T-helper 2 cell (primary cell): ENCODE measurements at regions not wholly inside any gene's neighbourhood (a gene's known extent, or its start where the extent isn't known, plus 50 kb on each side); places are given as distances from the start of the nearest gene placed in this dataset.

Experiments used
- DNase-seq, 5 experiments: peaks; one replicate each; pipeline versions ENCODE4 v3.0.0 to v3.0.0-alpha.2; 2012 to 2022

DNA sequence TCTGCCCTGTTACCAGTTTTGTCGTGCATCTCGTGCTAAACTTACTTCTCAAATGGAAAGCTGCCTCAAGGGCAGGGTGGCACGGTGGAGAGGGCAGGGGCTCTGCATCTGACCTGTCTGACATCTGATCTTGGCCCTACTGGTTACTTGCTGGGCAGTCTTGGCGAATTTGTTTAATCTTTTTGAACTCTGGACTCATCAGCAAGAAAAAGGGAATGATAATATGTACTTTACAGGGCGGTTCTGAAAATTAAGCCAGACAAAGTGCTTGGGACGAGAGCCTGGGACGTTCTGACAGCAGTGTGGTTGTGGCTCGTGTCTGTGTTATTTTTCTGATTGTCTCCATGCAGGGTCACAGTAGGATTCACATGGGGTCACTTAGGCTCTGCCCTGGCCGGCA, 659.3 kb downstream of the VRK1 start:
- DNase-seq: no peak

DNA sequence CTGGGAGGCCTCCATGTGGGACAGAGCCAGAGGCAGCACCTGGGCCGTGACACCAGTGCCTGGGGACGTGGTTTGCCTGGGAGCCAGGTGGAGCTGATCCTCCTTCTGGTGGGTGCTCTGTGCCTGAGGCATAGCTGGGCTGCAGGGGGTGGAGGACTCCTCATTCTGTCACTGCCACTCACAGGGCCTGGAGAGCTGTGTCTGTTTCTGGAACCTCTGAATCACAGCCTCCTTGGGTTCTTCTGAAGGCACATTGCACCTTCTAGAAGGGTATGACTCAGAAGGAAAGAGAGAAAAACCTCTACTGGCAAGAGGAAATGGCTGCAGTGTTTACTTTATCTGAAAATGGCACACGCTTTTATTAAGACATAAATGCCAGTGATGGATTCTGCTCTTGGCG, 659.8 kb downstream of the VRK1 start:
- peak in 3 of 5 experiments; percentile 28 to 97 (median 53) for DNase-seq

DNA sequence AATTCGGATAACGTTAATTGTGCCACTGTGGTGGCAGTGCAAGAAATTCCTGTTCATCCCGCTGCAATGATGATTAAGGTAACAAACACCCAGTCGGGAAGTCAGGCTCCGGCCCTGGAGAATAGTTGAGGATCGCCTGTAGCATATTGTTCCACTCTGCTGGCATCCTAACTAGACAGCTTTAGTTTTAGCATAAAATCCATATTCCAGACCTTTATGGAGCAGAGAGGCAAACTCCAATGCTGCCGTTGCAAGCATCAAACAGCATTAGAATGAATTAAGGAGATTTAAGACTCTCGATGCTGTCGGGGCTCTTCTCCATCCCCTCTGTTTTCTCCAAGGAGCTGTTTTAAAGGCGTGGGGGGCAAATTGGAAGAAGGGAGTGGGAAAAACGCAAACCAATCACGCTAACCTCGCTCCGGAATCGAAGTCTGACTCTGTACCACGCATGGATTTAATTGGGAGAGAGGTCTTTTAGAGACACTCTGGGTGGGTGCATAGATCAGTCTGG, 660.4 kb downstream of the VRK1 start:
- DNase-seq: no peak

DNA sequence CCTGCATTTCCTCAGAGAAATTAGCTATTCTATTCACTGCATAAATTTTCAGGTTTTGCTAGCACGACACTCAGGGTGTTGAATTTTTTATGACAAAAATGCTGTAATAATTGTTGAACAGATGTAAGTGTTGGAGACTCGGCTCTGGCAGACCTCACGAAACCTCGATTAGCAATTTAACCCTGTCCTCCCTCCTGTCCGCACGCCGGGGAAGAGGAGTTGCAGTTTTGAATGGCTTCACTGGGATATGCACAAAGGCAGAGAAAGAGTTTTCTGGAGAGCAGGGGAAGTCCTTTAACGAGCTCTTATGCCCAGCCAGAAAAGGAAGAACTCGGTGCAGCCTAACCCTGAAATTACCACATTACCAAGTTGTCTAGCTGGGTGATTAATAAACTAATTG, 661.1 kb downstream of the VRK1 start:
- no peak for DNase-seq

DNA sequence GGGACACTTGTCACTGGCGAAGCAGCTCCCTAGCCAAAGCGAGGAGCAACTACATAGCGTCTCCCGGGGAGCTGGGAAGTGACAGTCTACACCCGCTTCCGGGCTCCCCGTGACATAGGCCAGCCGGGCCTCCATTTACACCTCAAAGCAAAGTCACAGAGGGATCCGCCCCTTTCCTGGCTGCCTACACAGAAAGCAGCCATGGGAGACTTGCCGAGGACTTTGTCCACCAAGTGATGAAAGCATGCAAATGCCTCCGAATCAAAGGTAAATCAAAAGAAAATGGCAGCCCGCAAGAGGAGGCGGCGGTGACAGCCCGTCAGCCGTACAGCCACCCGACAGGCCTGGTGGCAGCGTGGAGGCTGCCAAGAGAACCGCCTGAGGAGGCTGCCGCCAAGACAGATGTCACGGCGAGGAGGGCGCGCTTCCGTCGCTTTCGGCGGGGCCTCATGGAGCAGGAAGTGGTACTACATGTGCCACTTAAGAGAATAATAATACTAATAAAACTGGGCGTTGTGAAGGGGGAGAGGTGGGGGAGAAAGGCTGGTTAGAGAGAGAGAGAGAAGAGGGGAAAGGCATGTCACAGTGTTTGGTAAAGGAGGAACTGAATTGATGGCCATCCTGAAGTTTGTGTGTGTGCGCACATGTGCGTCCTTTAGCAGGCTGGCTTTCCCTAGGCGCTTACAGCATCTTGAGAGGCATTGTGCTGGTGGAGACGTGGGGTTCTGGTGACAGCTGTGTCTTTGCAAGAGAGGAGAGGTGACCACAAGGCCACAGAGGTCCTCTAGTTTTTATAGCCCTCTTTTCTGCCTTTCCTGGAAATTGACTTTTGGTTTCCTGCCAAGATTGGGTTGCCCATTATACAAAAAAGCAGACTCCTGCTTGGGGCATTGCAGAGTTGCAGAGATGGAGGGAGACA, 661.7 kb downstream of the VRK1 start:
- peak; percentile 53 to 97 (median 79) for DNase-seq

DNA sequence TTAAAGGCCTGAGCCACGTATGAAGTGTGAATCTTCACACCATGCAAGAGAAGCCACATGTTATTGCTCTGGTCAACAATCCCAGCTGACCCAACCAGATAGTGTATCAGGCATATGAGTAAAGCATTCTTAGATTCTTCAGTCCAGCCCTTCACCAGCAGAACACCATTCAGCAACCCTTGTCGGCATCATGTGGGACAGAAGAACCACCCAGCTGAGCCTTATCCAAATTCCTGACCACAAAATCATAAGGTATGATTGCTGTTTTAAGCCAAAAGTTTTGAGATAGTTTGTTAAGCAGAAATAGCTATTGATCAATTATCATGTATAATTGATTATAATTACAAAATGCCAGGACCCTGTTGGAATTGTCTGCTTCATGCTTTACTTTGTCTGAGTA, 664.9 kb downstream of the VRK1 start:
- no peak for DNase-seq

DNA sequence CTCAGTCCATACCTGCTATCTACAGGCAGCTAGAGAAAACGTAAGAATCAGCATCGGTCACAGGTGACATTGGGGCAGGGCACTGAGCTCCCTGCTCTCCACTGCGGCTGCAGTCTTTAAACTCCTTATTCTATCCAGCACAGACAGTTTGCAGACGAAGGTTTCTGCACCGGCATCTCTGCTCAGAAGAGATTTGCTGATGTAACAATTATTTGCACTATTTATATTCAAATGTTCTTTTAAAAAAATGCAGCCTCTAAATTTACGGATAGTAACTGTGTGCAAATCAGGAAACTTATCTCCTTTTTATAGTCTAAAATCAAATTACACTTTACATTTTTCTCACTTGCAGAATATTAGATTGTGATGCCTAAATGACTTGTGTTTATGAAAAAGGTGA, 671.0 kb downstream of the VRK1 start:
- DNase-seq: no peak

DNA sequence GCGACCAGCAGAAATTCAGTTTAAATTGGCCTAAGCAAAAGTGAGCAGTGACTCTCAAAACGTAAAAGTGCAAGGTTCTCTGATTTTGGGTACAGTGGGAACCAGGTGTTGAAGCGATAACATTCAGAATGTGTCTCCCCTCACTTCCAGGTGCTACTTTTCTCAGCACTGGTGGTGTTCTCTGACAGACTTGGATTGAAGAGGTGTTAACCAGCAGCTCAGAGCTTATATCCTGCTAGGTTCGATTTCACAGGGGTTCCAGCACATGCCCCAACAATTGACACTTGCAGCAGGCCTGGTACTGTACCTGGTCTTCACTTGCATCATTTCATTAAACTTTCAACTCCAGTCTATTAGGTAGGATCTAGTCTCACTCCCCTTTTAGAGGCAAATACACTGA, 680.2 kb downstream of the VRK1 start:
- DNase-seq: peak in 1 of 5 experiments; percentile 19

DNA sequence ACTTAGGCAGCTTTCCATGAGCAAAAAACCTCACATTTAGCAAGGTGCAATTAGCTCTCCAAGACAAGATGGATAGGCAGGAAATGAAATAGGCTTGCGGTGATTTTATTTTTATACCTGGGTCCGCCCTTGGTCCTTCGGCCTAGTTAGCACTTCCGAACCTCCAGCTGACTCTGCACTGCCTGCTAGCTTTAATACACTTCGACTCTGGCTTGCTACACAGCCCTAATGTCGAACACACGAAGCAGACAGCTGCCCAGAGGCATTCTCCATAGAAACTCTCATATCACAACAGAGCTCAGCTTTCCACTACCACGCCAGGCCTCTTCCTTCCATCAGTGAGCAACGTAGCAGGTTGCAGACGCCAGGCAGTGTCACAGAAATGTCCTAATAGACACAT, 688.0 kb downstream of the VRK1 start:
- DNase-seq: no peak

DNA sequence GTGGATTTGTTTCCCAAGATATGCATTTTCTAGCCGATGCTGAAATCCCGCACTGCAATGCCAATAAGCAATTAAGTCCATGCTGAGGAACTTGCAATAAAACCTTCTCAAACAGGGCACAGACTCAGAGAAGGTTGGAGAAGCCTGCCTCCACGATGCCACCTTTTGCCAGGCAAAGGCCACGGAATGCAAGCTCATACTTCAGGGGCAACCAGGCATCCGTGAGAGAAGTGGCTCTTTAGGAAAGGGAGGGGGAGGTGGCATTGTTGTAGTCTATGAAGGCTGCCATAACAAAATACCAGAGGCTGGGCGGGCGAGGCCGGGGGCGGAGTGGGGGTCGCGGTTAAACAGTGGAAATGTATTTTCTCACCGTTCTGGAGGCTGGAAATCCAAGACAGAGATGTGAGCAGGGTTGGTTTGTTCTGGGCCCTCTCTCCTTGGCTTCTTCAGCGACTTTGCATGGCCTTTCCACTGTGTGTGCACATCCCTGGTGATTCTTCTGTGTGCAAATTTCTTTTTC, 689.5 kb downstream of the VRK1 start:
- DNase-seq: no peak

DNA sequence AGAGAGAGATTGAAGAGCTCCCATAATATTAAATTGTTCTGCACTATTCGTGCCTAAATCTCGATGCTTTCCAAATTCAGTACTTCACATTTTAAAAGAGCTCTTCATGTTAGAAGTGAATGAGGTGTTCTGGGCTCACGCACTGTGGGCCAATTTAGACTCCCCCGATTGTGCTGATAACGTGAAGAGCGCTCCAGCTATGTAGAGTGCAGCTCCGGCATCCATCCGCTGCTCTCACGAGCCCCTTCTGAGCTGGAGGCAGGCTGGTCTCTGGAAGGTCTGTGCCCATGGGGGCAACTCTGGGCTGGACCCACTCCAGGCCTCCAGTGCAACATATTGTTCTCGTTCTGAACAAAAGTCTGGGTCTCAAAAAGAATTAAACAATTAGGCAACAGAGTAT, 692.6 kb downstream of the VRK1 start:
- DNase-seq: no peak

DNA sequence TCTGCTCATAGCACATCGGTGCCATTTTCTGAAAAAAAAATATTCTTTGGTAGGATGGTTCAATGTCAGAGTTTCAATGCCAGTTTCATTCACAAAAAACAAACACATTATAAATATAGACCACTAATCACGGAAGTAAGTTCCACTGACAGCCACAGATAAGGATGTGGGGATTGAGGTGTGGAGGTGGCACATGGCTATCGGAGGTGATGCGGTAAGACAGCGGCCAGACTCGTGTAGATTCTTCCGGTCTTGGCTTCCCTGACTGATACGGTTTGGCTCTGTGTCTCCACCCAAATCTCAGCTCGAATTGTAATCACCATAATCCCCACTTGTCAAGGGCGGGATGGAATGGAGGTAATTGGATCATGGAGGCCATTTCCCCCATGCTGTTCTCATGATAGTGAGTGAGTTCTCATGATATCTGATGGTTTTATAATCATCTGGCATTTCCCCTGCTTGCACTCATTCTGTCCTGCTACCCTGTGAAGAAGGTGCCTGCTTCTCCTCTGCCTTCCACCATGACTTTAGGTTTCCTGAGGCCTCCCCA, 693.4 kb downstream of the VRK1 start:
- peak in 1 of 5 experiments; percentile 16 for DNase-seq

DNA sequence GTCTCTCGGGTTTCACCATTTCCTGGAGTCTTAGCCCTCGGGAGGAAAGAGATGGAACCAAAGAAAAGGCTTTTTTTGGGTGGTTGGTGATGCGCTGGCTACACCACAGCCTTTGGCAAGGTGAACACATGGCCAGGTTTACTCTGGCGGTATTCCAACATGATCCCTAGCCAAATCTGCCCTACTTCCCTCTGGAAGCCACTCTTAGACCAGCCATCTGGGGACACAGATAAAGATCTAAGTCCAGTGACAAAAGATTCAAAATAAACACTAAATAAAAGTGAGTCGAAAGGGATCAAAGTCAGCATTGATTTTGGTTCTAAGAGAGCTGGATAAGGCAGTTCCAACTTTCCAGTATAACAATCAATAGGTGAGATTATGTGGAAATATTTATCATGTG, 694.5 kb downstream of the VRK1 start:
- no peak for DNase-seq

DNA sequence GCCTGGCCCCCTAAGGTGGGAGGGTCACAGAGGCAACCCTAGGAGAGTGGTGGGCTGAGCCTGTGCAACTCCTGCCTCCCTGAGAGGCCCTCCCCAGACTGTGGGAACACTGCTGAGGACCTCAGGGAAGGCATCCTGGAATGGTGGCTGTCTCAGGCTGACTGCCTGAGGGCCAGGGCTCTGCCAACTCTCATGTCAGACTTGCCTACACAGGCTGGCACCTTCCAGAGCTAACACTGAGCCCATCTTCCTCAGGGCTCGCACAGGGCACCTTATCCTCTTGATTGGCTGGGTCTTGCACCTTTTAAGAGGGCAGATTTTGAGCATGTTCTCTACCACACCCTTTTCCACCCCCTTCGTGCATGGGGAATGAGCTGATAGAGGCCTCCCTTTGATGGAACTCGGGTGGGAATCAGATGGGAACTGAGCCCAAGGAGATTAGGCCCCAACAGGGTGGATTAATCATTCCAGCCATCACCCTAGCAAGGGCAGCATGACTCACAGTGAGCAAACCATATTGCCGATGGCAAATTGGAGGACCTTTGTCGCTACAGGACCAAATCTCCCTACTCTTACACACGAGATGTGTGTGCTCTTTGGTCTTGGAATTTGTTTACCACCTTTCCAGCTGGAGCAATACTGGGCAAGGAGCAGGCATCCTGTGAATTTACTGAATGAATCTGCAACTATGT, 702.8 kb downstream of the VRK1 start:
- DNase-seq: no peak

DNA sequence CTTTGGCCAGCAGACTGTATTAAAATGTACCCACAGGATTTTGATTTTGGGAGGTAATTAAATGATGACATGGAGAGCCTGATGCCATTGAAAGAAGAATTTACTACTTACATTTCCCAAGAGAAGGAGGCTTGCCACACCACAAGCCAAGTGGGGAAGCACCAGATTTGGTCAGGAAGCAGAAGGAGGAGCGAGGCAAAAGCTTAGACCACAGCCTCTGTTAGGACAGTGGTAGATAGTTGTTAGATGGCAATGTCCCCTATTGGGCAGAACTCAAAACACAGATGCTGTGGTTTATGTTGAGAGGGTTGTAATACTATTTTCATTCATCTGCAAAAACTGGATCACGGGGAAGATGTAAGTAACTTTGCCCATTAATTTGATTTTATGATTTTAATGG, 709.4 kb downstream of the VRK1 start:
- DNase-seq: no peak

DNA sequence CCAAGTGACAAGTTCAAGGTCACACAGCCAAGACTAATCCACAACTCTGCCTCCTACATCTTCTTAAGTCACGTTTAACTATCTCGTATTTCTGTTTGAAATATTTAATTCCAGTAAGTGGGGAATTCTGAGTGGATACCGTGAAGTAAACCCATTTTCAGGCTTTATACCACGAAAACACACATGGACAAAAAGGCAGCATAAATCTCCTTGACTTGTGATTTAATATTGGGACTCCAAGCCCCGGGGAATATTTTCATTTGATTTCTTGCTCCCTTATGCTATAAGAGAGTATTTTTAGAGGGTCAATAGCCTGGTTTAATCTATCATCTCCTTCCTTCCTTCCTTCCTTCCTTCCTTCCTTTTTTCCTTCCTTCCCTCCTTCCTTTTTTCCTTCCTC, 716.7 kb downstream of the VRK1 start:
- DNase-seq: no peak

DNA sequence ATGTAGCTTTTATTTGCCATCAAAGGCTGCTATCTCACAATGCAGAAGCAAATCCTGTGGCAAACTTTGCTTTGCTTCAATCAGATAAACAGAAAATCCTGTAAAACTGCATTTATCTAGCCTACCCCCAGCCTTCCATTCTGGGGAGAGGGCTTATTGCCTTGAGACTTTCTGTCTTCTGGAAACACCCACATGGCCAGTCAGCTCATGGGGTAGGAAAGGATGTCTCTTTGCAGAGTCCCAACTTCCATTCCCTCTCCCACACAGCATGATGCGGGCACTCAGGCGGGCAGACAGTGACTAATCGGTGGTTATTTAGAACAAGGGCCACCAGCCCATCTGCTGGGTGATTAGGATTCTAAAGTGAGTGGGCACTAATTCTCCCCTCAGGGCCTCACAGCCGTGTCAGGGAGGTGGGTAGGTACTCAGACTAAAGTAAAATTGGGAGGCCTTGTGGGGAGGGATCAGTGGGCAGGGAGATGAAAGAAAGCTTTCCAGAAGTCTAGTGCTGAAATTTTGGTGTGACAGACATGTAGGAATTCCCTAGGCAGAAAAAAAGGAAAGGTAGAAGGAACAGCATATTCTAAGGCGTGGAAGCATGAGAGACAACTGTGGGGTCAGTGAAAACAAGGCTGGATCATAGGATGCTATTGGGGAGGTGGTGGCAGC, 720.5 kb downstream of the VRK1 start:
- no peak for DNase-seq

DNA sequence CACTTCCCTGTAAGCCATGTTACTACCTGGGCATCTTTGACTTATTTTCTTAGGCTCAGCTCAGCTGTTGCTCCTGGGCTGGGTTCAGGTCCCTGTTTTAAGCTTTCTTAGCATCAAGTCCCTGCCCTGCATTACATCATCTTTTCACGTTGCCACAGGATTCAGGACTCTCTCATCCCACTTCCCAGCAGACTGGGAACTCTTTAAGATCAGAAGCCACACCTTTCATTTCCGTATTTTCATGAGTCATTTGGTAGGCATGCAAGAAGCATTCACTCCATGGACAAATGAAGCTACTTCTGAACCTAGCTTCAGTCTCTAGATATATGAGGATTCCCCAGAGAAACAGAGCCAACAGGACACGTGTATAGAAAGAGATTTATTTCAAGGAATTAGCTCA, 726.8 kb downstream of the VRK1 start:
- no peak for DNase-seq

DNA sequence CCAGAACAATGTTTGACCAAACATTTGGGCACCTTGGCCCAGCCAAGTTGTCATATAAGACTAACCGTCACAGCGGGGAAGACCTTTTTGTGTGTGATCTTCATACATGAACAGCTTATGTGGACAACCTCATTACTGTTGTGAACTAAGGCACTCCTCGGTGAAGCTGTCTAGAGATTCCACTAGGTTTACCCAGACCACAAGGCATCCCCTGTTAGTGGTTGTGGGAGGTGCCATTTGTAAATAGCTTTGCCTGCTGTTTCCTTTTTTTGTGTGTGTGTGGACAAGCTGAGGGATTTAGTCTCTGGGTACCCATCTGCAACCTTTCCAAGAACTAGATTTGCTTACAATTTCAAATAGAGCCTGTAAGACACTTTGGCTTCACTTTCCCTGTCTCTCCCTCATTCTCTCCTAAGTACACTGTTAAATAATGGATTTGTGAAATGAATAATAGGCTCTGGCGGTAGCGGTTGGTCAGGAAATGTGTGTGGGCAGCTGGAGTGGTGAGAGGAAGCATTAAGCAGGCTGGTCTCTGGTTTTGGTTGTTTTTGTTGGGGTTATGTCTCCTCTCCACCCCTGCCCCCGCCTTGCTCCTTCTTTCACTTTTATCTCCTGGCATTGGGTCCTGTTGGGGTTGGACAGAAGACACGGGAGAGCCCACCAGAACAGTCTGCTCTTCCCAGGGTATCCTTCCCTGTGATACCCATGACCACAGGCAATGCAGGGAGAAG, 727.6 kb downstream of the VRK1 start:
- peak in 1 of 5 experiments; percentile 15 for DNase-seq

DNA sequence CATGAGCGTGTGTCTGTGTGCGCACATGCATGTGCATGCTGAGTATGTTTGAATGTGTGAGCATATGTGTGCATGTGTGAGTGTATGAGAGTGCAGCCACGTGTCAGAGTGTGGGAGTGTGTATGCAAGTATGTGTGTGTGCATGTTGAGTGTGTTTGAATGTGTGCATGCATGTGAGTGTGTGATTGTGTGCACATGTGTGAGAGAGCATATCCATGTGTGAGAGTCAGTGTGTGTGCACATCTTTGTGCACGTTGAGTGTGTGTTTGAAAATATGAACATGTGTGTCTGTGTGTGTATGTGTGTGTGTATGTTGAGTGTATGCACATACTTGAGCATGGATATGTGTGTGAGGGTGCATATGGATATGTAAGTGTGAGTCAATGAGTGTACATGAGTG, 730.8 kb downstream of the VRK1 start:
- DNase-seq: no peak

DNA sequence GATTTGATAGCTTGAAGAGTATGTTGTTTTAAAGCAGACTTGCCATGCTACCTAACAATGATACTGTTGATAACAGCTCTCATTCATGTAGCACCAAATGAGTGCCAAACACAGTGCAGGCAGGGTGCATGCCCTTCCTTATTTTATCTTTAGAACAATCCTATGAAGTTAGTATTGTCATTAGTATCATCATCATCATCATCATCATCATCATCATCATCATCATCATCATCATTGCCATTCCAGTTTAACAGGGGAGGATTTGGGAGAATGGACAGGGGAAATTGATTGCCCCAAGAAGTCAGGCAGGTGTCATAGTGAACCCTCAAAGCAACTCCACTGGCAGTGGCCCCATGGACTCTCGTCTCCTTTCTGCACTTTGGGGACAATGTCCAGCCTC, 734.9 kb downstream of the VRK1 start:
- DNase-seq: no peak

DNA sequence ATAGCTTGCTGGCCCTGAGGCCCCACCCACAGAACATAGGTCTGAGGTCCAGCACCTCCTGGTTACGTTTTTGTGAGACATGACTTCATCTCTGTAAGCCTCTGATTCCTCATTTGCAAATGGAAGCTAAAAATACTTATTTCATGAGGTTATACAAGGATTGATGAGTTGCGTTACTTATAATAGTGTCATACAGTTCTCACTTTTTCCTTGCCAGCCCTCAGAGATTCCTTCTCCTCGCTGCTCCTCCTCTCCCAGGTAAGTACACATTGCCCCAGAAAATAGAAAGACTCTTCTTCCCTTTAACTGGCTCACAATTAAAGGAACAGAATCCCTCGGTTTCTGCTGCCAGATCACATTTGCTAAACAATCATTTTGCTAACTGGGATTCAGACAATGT, 739.2 kb downstream of the VRK1 start:
- DNase-seq: no peak
